Mesothelial cell of epicardium (in vitro differentiated cells): ENCODE measurements at regions not wholly inside any gene's neighbourhood (a gene's known extent, or its start where the extent isn't known, plus 50 kb on each side); places are given as distances from the start of the nearest gene placed in this dataset.

ENCODE experiments used
- DNase-seq, 2 experiments: peaks; one replicate each; pipeline ENCODE4 v3.0.0; 2021; ENCODE audit warnings: low spot score in 2 of 2; ENCODE audit not compliant: unreplicated experiment in 2 of 2
- H3K27ac Mint-ChIP-seq: 2 replicates; pipeline ENCODE4 v1.8.0; 2021; ENCODE audit warnings: mixed read lengths
- H3K27me3 Mint-ChIP-seq: 2 replicates; pipeline ENCODE4 v1.8.0; 2021; ENCODE audit warnings: low read depth, mixed read lengths
- H3K36me3 Mint-ChIP-seq: 2 replicates; pipeline ENCODE4 v1.8.0; 2021; ENCODE audit warnings: mixed read lengths
- H3K4me1 Mint-ChIP-seq: 2 replicates; pipeline ENCODE4 v1.8.0; 2021; ENCODE audit warnings: mixed read lengths
- H3K4me3 Mint-ChIP-seq: 2 replicates; pipeline ENCODE4 v1.8.0; 2021; ENCODE audit warnings: mild to moderate bottlenecking, moderate library complexity, mixed read lengths
- H3K9me3 Mint-ChIP-seq: 2 replicates; pipeline ENCODE4 v1.8.0; 2021; ENCODE audit warnings: mixed read lengths
- TF ChIP-seq, protein P1 (sequence below): fragments of 200-600 bp; sonication (generic); IDR thresholded peaks from one replicate; pipeline ENCODE4 v1.5.0; 2021; ENCODE audit warnings: antibody characterized with exemption; ENCODE audit not compliant: unreplicated experiment

DNA sequence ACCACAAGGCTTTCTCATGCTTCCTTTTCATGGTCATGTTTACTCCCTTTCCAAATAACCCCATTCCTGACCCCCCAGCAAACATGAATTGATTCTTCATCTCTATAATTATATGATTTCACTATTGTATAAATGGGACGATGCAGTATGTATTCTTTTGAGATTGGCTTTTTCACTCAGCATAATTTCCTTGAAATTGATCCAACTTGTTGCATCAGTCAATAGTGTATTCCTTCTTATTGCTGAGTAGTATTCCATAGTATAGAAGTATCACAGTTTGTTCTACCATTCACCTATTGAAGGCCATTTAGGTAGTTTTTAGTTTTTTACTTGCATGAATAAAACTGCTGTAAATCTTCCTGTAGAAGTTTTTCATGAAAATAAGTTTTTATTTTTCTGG lies 264.7 kb downstream of the BAMBI start:
- Mint-ChIP-seq H3K36me3 (peaks cover 10% of the 10 kb centered on the region), H3K27ac (peak overlapping the region; percentile 66), H3K4me1 (peaks cover 42% of the 10 kb centered on the region), H3K9me3 (peaks cover 17% of the 10 kb centered on the region), H3K4me3 (no peak overlapping the region), H3K27me3 (no peaks in the 10 kb centered on the region)
- TF ChIP-seq, protein P1, sequence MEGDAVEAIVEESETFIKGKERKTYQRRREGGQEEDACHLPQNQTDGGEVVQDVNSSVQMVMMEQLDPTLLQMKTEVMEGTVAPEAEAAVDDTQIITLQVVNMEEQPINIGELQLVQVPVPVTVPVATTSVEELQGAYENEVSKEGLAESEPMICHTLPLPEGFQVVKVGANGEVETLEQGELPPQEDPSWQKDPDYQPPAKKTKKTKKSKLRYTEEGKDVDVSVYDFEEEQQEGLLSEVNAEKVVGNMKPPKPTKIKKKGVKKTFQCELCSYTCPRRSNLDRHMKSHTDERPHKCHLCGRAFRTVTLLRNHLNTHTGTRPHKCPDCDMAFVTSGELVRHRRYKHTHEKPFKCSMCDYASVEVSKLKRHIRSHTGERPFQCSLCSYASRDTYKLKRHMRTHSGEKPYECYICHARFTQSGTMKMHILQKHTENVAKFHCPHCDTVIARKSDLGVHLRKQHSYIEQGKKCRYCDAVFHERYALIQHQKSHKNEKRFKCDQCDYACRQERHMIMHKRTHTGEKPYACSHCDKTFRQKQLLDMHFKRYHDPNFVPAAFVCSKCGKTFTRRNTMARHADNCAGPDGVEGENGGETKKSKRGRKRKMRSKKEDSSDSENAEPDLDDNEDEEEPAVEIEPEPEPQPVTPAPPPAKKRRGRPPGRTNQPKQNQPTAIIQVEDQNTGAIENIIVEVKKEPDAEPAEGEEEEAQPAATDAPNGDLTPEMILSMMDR = no peak
- DNase-seq = no peak

DNA sequence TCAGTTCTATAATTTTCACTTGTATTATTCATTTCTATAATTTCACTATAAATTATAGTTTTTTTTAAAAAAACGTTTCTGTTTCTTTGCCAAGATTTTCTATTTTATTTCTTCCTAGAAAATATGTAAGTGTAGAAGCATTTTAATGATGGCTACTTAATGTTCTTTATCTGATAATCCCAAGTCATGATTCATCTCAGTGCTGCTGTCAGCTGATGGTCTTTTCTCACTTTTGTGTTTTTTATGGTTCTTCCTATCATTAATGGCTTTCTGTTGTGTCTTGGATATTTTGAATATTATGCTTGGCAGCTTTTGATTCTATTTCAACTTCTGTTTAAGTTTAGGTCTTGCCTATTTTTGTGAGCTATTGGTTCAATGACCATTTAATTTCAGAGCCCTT lies 268.6 kb downstream of the BAMBI start:
- peaks cover 30% of the 10 kb centered on the region for H3K4me1 Mint-ChIP-seq
- no peak overlapping the region for H3K4me3 Mint-ChIP-seq
- TF ChIP-seq, protein P1 = no peak
- H3K36me3 Mint-ChIP-seq = peaks cover 10% of the 10 kb centered on the region
- H3K9me3 Mint-ChIP-seq = peaks cover 17% of the 10 kb centered on the region
- H3K27ac Mint-ChIP-seq = peak overlapping the region; percentile 80
- H3K27me3 Mint-ChIP-seq = no peaks in the 10 kb centered on the region
- DNase-seq = no peak

DNA sequence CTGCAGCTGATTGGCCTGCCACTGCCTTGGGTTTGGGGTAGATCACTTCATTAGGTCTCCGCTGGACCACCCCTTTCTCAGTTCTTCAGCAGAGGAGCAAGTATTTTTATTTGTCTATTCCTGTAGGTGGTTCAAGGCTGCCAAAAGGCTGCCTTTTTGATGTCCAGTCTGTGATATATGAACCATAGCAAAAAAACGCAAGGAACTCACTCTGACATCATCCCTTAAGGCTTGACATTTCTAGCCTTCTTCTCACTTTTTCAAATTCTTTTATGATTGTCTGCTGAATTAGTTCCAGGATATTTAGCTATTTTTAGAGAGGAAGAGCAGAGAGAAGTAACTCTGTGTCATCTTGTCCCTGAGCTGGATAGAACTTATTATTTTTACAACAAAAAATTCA lies 269.2 kb downstream of the BAMBI start:
- Mint-ChIP-seq H3K27ac (peak overlapping the region; percentile 80), H3K36me3 (peaks cover 10% of the 10 kb centered on the region), H3K4me1 (peaks cover 30% of the 10 kb centered on the region), H3K9me3 (peaks cover 17% of the 10 kb centered on the region), H3K4me3 (no peak overlapping the region), H3K27me3 (no peaks in the 10 kb centered on the region)
- TF ChIP-seq, protein P1 = no peak
- DNase-seq = no peak

DNA sequence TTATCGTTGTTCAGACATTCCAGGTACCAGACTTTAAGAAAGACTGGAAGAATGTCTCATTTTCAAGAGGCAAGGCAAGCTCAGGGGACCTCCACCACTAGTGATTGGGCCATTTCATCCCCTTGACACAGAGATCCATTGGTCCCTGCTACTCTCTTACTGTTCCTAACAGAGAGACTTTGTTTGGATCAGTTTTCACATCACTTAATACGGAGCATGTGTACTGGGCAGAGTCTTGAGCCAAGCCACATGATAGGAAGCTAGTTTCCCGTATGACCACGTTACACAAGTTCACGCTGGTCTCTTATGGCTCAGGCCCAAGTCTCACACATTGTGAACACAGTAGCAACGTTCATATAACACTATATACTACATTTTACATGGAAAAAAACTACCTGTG lies 269.9 kb downstream of the BAMBI start:
- no peak for DNase-seq

DNA sequence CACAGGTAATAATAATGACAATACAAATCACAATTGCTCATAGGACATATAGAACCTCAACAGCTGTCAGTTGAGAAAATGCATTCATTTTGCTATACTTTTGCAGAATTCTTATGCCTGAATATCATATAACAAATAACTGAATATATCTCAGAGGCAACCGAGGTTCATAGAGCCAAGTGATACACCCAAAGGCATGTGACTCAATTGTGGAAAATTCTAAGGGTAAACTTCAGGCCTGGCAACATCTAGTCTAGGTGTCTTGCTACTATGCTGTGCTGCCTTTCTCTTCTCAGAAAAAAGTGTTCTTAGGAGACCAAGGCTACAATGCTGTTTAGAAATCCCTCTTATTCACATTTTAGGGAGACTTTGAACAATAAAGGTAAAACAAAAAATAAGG lies 270.7 kb downstream of the BAMBI start:
- H3K9me3 Mint-ChIP-seq = peaks cover 17% of the 10 kb centered on the region
- peaks cover 30% of the 10 kb centered on the region for H3K4me1 Mint-ChIP-seq
- no peak overlapping the region for H3K4me3 Mint-ChIP-seq
- no peaks in the 10 kb centered on the region for H3K27me3 Mint-ChIP-seq
- H3K36me3 Mint-ChIP-seq = peaks cover 10% of the 10 kb centered on the region
- H3K27ac Mint-ChIP-seq = no peak overlapping the region
- TF ChIP-seq, protein P1 = no peak
- no peak for DNase-seq

More for the DNA sequence above, 269.9 kb downstream of the BAMBI start:
- no peaks in the 10 kb centered on the region for H3K27me3 Mint-ChIP-seq
- peak overlapping the region; percentile 80 for H3K27ac Mint-ChIP-seq
- peaks cover 10% of the 10 kb centered on the region for H3K36me3 Mint-ChIP-seq
- no peak overlapping the region for H3K4me3 Mint-ChIP-seq
- peaks cover 17% of the 10 kb centered on the region for H3K9me3 Mint-ChIP-seq
- peaks cover 30% of the 10 kb centered on the region for H3K4me1 Mint-ChIP-seq
- TF ChIP-seq, protein P1 = no peak
